GM18526 (cell line): ENCODE measurements at regions not wholly inside any gene's neighbourhood (a gene's known extent, or its start where the extent isn't known, plus 50 kb on each side); places are given as distances from the start of the nearest gene placed in this dataset.

Experiments
- POLR2A ChIP-seq: IDR thresholded peaks from 3 replicates; pipeline ENCODE4 v1.6.1; 2011; ENCODE audit not compliant: insufficient read length; ENCODE audit errors: extremely low read depth

GRCh38 chr12:89857652-89858274 lies 149.1 kb upstream of the ATP2B1 start:
- no peak for TF ChIP-seq POLR2A

GRCh38 chr12:89856431-89856830 lies 147.8 kb upstream of the ATP2B1 start:
- no peak for TF ChIP-seq POLR2A

GRCh38 chr12:89848732-89849131 lies 140.1 kb upstream of the ATP2B1 start:
- no peak for TF ChIP-seq POLR2A

GRCh38 chr12:89846473-89847055 lies 137.9 kb upstream of the ATP2B1 start:
- no peak for TF ChIP-seq POLR2A

GRCh38 chr12:89845767-89846166 lies 137.1 kb upstream of the ATP2B1 start:
- no peak for TF ChIP-seq POLR2A

- TF ChIP-seq POLR2A: no peak
Measured at GRCh38 chr12:89845366-89845765, 136.7 kb upstream of the ATP2B1 start.

- no peak for TF ChIP-seq POLR2A
Measured at GRCh38 chr12:89844539-89844938, 135.9 kb upstream of the ATP2B1 start.

- TF ChIP-seq POLR2A: no peak
Measured at GRCh38 chr12:89840162-89840922, 131.7 kb upstream of the ATP2B1 start.

- TF ChIP-seq POLR2A: no peak
Measured at GRCh38 chr12:89839444-89839843, 130.8 kb upstream of the ATP2B1 start.

GRCh38 chr12:89838833-89839232 lies 130.2 kb upstream of the ATP2B1 start:
- TF ChIP-seq POLR2A: no peak

GRCh38 chr12:89836026-89836425 lies 127.4 kb upstream of the ATP2B1 start:
- no peak for TF ChIP-seq POLR2A

- TF ChIP-seq POLR2A: no peak
Measured at GRCh38 chr12:89834676-89835075, 126.0 kb upstream of the ATP2B1 start.

- TF ChIP-seq POLR2A: no peak
Measured at GRCh38 chr12:89833337-89834252, 125.0 kb upstream of the ATP2B1 start.

GRCh38 chr12:89832336-89832735 lies 123.7 kb upstream of the ATP2B1 start:
- no peak for TF ChIP-seq POLR2A

- TF ChIP-seq POLR2A: no peak
Measured at GRCh38 chr12:89831310-89832095, 122.9 kb upstream of the ATP2B1 start.

GRCh38 chr12:89829434-89829975 lies 120.9 kb upstream of the ATP2B1 start:
- TF ChIP-seq POLR2A: no peak
